HG03135 (cell line): ENCODE measurements at regions not wholly inside any gene's neighbourhood (a gene's known extent, or its start where the extent isn't known, plus 50 kb on each side); places are given as distances from the start of the nearest gene placed in this dataset.
A peak's percentile ranks its signal among the peaks of the same experiment; 100 is the strongest.
"Not testable (repeated sequence)": the region's sequence is repeated elsewhere in the genome, so short reads cannot be mapped to it uniquely, and the experiment has no call there.

Source experiments
- ATAC-seq: cut with Tn5 transposase; IDR thresholded peaks from one replicate; pipeline ENCODE4 v1.9.1; 2021; ENCODE audit warnings: mild to moderate bottlenecking, moderate library complexity; ENCODE audit not compliant: unreplicated experiment

GRCh38 chr11:121358760-121359159, 66.2 kb downstream of the SC5D start:
- no peak for ATAC-seq

DNA sequence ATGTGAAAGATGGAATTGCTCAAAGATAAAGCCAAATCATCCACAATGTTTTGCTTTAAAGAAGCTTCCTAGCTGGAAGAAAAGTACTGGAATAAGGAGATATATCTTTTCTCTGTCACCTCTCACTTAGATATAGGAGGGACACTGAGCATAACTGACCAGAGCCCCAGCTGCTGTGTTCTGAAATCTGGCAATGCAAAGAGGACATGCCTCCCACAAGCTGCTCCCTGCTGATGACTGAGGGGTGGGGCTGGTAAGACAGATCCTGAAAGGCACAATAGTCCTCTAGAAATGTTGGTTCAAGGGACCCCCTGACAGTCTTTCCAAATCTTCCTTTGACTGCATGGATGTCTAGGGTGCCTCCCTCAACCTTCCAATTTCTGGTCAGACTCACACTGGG, 67.0 kb downstream of the SC5D start:
- no peak for ATAC-seq

- ATAC-seq, result not testable (repeated sequence)
Observed at GRCh38 chr11:121362955-121363354, 70.4 kb downstream of the SC5D start.

GRCh38 chr11:121365304-121365703, 72.7 kb downstream of the SC5D start:
- ATAC-seq, result no peak

GRCh38 chr11:121366038-121366437, 73.5 kb downstream of the SC5D start:
- no peak for ATAC-seq

- ATAC-seq, result peak; percentile 93
Observed at GRCh38 chr11:121367001-121367843, 74.7 kb downstream of the SC5D start.

GRCh38 chr11:121367844-121368225, 75.3 kb downstream of the SC5D start:
- ATAC-seq, result no peak

DNA sequence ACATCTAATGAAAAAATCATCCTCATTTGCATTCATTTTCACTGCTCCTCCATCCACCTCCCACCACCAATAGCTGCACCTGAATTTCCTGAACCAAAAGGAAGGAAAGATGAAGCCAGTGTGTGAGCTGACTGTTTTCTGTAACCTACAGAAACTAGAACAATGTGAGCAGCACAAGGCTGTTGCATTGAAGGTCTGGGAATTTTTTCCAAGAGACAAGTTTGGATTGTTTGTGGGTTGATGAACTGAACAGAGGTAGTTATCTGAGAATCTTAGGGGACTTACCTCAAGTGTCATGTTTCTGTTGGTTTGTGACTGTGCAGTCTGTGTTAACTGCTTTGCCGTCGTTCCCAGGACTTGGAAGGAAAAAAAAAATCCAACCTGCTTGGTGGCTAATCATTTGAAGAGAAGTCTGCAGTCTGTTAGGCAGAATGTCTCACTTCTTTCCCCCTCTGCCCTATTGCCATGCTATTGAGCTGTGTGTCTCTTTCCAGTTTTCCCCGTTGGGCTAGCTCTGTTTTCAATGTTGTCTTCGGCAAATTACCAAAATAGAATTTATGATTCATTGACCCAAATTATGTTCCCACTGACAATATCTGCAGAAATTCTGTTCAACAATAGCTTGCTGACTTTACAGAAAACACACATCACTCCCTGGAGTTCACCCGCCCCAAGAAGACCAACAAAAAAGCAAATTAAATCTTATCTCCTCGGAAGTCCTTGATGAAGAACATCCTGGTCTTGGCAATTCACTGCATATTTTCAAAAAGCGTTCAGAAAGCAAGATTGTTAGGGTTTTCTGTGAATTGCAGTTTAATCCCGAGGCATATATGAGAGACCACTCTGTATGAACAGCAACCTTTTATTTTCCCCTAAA, 76.0 kb downstream of the SC5D start:
- ATAC-seq, result no peak

DNA sequence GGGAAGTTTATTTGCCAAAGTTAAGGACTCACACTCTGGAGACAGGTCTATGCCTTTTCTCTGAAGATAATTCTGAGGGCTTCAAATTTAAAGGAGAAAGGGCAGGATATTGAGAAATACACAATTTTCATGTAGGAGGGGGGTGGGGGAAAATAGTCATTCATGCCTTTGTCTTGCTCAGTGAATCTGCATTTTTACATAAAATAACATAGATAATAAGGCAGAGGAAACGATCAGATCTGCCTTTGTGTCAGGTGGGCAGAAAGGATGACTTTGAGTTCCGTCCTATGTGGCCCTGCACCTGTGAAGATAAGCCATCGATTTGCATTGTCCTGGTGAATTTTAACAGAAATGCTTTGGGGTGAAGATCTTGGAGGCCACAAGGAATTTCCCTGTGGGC, 76.8 kb downstream of the SC5D start:
- no peak for ATAC-seq

GRCh38 chr11:121372028-121372427, 79.5 kb downstream of the SC5D start:
- ATAC-seq, result no peak

GRCh38 chr11:121372671-121373429, 79.3 kb upstream of the SORL1 start:
- ATAC-seq, result peak; percentile 81

- no peak for ATAC-seq
Observed at GRCh38 chr11:121374286-121374985, 77.7 kb upstream of the SORL1 start.

GRCh38 chr11:121376130-121376529, 76.0 kb upstream of the SORL1 start:
- no peak for ATAC-seq

- not testable (repeated sequence) for ATAC-seq
Observed at GRCh38 chr11:121379145-121379810, 72.8 kb upstream of the SORL1 start.

DNA sequence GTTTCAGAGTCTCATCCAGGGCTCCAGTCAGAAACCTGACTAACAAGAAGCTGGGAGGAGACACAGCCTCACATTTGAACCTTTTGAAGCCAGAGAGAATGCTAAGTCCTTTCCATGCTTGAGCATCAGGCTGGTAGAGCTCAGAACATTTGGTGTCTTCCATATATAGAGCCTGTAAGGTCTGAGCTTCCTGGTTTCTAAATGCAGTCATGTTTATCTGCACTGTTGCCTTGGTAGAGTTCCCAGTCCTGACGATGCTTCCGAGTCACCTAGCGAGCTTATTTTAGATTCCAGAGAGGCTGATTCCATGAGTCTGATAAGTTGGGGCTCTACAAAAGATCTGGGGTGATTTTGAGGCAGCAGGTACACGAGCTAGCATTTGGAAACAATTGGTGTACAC, 68.4 kb upstream of the SORL1 start:
- ATAC-seq, result no peak

DNA sequence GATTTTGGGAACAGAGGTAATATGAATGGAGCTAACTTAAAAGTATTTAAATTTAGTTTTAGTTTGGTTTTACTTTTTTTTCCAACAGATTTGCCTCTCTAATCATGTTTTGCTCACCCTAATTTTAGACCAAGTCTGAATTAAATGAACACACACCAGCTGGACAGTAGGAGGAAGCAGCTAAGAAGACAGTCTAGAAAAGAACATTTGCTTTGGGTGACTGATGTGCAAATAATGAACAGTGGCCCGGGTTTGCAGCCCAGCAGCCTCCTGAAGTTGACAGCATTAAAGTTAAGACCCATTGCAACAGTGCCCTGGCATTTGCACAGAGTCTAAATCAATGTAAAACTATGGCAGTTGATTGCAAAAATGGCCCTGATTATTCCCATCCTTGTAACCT, 66.4 kb upstream of the SORL1 start:
- no peak for ATAC-seq
